CD4-positive, alpha-beta memory T cell (primary cell): ENCODE measurements at regions not wholly inside any gene's neighbourhood (a gene's known extent, or its start where the extent isn't known, plus 50 kb on each side); places are given as distances from the start of the nearest gene placed in this dataset.
A peak's percentile ranks its signal among the peaks of the same experiment; 100 is the strongest.

ENCODE experiments used
- CTCF ChIA-PET: fragments of 350-600 bp; sonication (Branson Sonifier 250); formaldehyde crosslinking; loops from one replicate; lab custom pipeline; 2021; ENCODE audit warnings: inconsistent platforms; ENCODE audit not compliant: partially characterized antibody; lab: Charles Lee
- POLR2A ChIA-PET: fragments of 350-600 bp; sonication (Branson Sonifier 250); formaldehyde crosslinking; loops from one replicate; lab custom pipeline; 2021; ENCODE audit not compliant: partially characterized antibody; lab: Charles Lee
- DNase-seq, 5 donors: peaks; one replicate each; pipeline versions ENCODE4 v3.0.0 to v3.0.0-alpha.2; 2020 to 2022; ENCODE audit warnings: mixed read lengths in 1 of 5
- H3K27ac ChIP-seq: one replicate; pipeline ENCODE4 v1.7.0; 2013; ENCODE audit warnings: low read depth, low read length
- H3K27me3 ChIP-seq: 2 replicates; pipeline ENCODE4 v1.7.0; 2013; ENCODE audit warnings: mild to moderate bottlenecking, low read length, moderate library complexity; ENCODE audit not compliant: insufficient read depth
- H3K36me3 ChIP-seq: 2 replicates; pipeline ENCODE4 v1.7.0; 2013; ENCODE audit warnings: mild to moderate bottlenecking, low read length, moderate library complexity; ENCODE audit not compliant: insufficient read depth
- H3K4me1 ChIP-seq: 2 replicates; pipeline ENCODE4 v1.7.0; 2013; ENCODE audit warnings: mild to moderate bottlenecking, low read length, moderate library complexity; ENCODE audit not compliant: insufficient read depth
- H3K4me3 ChIP-seq, 2 donors: one replicate each; pipeline ENCODE4 v1.7.0; 2013; ENCODE audit warnings: low read length in 2 of 2, mild to moderate bottlenecking in 1 of 2
- H3K9me3 ChIP-seq, 2 donors: one replicate each; pipeline ENCODE4 v1.7.0; 2013; ENCODE audit warnings: low read length in 2 of 2, control low read depth in 1 of 2; ENCODE audit not compliant: control insufficient read depth in 1 of 2
- H3K27ac Mint-ChIP-seq, 7 donors: one replicate each; pipeline ENCODE4 v1.8.0; 2020 to 2021; ENCODE audit warnings: mixed read lengths in 7 of 7, mild to moderate bottlenecking in 6 of 7, inconsistent platforms in 3 of 7, moderate library complexity in 3 of 7
- H3K27me3 Mint-ChIP-seq, 2 donors: one replicate each; pipeline ENCODE4 v1.8.0; 2020 to 2021; ENCODE audit warnings: mixed read lengths in 2 of 2
- H3K36me3 Mint-ChIP-seq, 2 donors: one replicate each; pipeline ENCODE4 v1.8.0; 2020 to 2021; ENCODE audit warnings: mixed read lengths in 2 of 2, inconsistent platforms in 1 of 2, mild to moderate bottlenecking in 1 of 2
- H3K4me1 Mint-ChIP-seq, 4 donors: one replicate each; pipeline ENCODE4 v1.8.0; 2020 to 2021; ENCODE audit warnings: mixed read lengths in 4 of 4, mild to moderate bottlenecking in 1 of 4
- H3K4me3 Mint-ChIP-seq, 8 donors: one replicate each; pipeline ENCODE4 v1.8.0; 2020 to 2021; ENCODE audit warnings: mixed read lengths in 8 of 8, mild to moderate bottlenecking in 7 of 8, moderate library complexity in 6 of 8, inconsistent platforms in 3 of 8
- H3K9me3 Mint-ChIP-seq, 8 donors: one replicate each; pipeline ENCODE4 v1.8.0; 2020 to 2021; ENCODE audit warnings: mixed read lengths in 8 of 8, mild to moderate bottlenecking in 5 of 8, inconsistent platforms in 3 of 8, moderate library complexity in 1 of 8
- intact Hi-C: fragments of 100-400 bp; cut with micrococcal nuclease; formaldehyde crosslinking; loops from one replicate; pipeline ENCODE4 v1.15.1; 2023

DNA sequence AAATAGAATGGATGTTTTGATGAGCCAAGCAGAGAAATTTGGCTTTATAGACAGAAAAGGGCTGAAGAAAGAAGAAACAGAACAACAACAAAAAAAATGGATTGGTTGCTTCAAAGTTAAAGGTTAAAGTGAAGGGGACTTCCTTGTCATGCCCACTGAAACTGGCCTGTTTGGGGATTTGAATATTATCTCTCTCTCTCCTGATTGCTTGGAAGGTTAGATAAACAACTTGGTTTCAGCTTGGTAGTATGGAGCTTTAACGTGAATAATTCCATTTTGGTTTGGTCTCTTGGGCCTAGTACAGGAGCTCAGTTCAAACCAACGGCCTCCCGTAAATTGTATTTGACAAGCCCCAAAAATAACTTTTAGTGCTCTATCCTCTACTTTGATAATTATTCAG is 70.8 kb upstream of the MBNL1 start:
- CTCF ChIA-PET, result interaction anchor here (0.9 to 2.9 kb wide), 4 partner anchors 14 to 76 kb away, joined by 4 to 16 read pairs (median 5); no protein-coding TSS in a partner anchor
- H3K27ac Mint-ChIP-seq, result peak overlapping the region; percentile 90 to 99 (median 94)
- Histone ChIP-seq H3K4me3 (peak overlapping the region; percentile 12 to 39), H3K27me3 (no peaks in the 10 kb centered on the region), H3K36me3 (no peaks in the 10 kb centered on the region), H3K27ac (peak overlapping the region; percentile 84), H3K9me3 (no peaks in the 10 kb centered on the region), H3K4me1 (peaks cover 89% of the 10 kb centered on the region)
- DNase-seq, result no peak
- peaks cover 57 to 85% (median 71%) of the 10 kb centered on the region in 4 donors for H3K4me1 Mint-ChIP-seq
- intact Hi-C loops, result loop anchor here (1.0 kb wide), 1 partner anchor 71 kb away; no protein-coding TSS in a partner anchor
- no peaks in the 10 kb centered on the region for H3K9me3 Mint-ChIP-seq
- POLR2A ChIA-PET, result interaction anchor here (0.9 to 12.7 kb wide), 12 partner anchors 12 to 249 kb away, joined by 3 to 267 read pairs (median 26); partner anchors contain the start of gene MBNL1
- H3K27me3 Mint-ChIP-seq, result no peaks in the 10 kb centered on the region
- H3K4me3 Mint-ChIP-seq, result peak overlapping the region; percentile 77 to 94 (median 84)
- H3K36me3 Mint-ChIP-seq, result peaks cover 0 to 7% of the 10 kb centered on the region in 2 donors

DNA sequence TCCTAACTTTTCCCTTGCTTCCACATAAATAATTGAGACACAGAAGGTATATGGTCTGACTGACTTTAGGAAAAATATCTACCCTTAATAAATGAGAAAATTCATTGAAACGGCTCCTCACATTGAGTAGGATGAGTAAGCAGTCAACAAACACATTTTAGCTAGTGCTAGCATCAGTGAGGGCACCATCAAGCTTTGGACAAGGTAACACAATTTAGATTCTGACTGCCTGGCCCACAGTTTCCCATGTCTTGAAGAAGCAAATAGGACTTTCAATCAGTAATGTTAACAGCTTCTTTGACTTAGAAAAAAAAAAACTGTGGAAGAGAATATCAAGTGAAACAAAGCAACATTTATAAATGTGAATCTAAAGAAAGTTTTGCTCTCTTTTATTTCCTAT is 70.1 kb upstream of the MBNL1 start:
- peak overlapping the region; percentile 90 to 99 (median 94) for H3K27ac Mint-ChIP-seq
- peak overlapping the region; percentile 74 to 93 (median 80) for H3K4me3 Mint-ChIP-seq
- Histone ChIP-seq H3K4me3 (peak overlapping the region; percentile 12 to 39), H3K9me3 (no peaks in the 10 kb centered on the region), H3K27me3 (no peaks in the 10 kb centered on the region), H3K4me1 (peaks cover 86% of the 10 kb centered on the region), H3K36me3 (no peaks in the 10 kb centered on the region), H3K27ac (peak overlapping the region; percentile 84)
- intact Hi-C loops, result loop anchor here (1.0 kb wide), 1 partner anchor 46 kb away; no protein-coding TSS in a partner anchor
- no peaks in the 10 kb centered on the region for H3K9me3 Mint-ChIP-seq
- peaks cover 51 to 83% (median 68%) of the 10 kb centered on the region in 4 donors for H3K4me1 Mint-ChIP-seq
- ChIA-PET POLR2A (interaction anchor here (0.7 to 12.7 kb wide), 20 partner anchors 12 to 243 kb away, joined by 3 to 267 read pairs (median 6); partner anchors contain the start of gene MBNL1), CTCF (interaction anchor here (0.9 to 2.9 kb wide), 8 partner anchors 11 to 102 kb away, joined by 4 to 17 read pairs (median 5); no protein-coding TSS in a partner anchor)
- H3K36me3 Mint-ChIP-seq, result peaks cover 0 to 7% of the 10 kb centered on the region in 2 donors
- peak in 1 of 5 donors; percentile 41 for DNase-seq
- no peaks in the 10 kb centered on the region for H3K27me3 Mint-ChIP-seq

DNA sequence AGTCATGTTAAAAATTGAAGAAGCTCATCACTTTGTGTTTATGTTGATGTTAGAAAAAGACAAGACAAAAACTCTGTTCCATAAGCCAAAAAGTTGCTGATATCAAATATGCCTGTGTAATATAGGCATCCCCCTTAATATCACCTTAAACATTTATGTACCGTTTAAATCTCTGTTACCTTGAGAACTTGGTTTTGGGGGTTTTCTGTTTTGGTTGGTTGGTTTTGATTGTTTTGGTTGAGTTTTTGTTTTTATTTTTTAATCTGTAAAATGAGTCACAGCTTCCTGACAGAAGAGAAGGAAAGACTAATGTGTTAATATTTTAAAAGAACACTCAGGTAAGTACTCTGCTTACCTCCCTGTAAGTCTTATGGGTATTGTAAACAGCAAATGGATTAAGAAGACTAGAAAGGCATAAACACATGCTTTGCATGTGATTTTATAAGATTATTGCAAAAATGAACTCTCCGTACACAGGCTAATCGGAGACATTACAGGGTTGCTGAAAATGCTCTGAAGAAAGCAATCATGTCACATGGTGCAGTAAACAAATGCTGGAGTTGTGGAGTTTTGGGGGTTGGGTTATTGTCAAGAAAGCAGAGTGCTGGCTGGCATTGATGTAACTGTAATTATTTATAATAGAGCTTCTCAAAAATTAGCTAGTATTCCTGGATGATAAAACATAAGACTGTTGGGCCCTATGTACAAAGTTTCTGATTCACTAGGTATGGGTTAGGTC is 69.5 kb upstream of the MBNL1 start:
- intact Hi-C loops, result loop anchor here (1.0 kb wide), 1 partner anchor 45 kb away; no protein-coding TSS in a partner anchor
- ChIA-PET CTCF (interaction anchor here (0.9 to 2.9 kb wide), 9 partner anchors 10 to 102 kb away, joined by 3 to 17 read pairs (median 4); no protein-coding TSS in a partner anchor), POLR2A (interaction anchor here (0.7 to 12.7 kb wide), 25 partner anchors 10 to 242 kb away, joined by 3 to 267 read pairs (median 5); partner anchors contain the start of gene MBNL1)
- Mint-ChIP-seq H3K27me3 (no peaks in the 10 kb centered on the region), H3K4me3 (peak overlapping the region; percentile 74 to 93 (median 80)), H3K27ac (peak overlapping the region; percentile 90 to 99 (median 94)), H3K36me3 (peaks cover 0 to 5% of the 10 kb centered on the region in 2 donors), H3K4me1 (peaks cover 47 to 79% (median 64%) of the 10 kb centered on the region in 4 donors), H3K9me3 (no peaks in the 10 kb centered on the region)
- peak overlapping the region; percentile 35 to 55 for H3K4me3 ChIP-seq
- peaks cover 85% of the 10 kb centered on the region for H3K4me1 ChIP-seq
- peak in 1 of 5 donors; percentile 33 for DNase-seq
- H3K27ac ChIP-seq, result peak overlapping the region; percentile 84
- no peaks in the 10 kb centered on the region for H3K36me3 ChIP-seq
- no peaks in the 10 kb centered on the region for H3K27me3 ChIP-seq
- H3K9me3 ChIP-seq, result no peaks in the 10 kb centered on the region

DNA sequence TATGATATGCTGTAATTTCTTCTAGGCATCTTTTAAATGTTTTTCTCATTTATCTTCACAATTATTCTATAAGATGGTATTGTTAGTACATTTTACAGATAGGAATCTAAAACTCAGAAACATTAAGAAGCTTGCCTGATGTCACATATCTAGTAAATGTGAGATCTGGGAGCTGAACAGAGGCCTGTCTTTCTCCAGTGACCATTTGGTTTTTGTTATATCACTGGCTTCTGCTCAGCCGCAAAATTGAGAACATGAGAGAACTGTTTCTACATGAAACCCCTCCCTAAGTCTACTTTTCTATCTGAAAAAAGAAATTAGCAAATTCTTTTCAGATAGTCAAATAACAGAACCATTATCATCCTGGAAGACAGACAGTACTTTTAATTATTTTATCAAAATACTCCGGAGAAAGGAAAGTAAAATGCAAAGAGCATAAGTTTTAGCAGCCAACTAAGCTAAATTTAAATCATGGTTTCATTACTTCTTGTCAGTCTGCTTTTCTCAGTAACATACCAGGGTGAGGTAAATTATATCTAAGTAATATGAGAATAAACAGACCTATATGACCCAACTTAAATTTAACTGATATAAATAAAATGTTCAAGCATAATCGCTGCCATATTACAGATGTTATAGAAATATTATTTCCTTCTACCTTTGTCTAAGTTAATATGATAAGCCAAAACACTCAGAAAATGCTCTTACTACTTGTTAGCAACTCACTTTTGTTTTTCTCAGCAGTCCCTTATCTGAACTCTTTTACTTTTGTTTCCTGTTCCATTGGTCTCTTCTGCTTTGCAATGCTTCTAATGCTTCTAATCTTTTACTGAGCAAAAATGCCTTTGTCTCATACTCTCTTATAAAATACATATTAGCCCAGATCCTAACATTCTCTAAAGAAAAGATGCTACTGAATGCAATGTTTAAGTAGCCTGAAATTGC is 68.0 kb upstream of the MBNL1 start:
- Mint-ChIP-seq H3K36me3 (peaks cover 0 to 9% of the 10 kb centered on the region in 2 donors), H3K27ac (peak overlapping the region; percentile 90 to 99 (median 94)), H3K4me1 (peaks cover 42 to 80% (median 58%) of the 10 kb centered on the region in 4 donors), H3K4me3 (peak overlapping the region; percentile 71 to 93 (median 82)), H3K27me3 (no peaks in the 10 kb centered on the region), H3K9me3 (no peaks in the 10 kb centered on the region)
- Histone ChIP-seq H3K9me3 (no peaks in the 10 kb centered on the region), H3K4me3 (peak overlapping the region; percentile 35 to 55), H3K27me3 (no peaks in the 10 kb centered on the region), H3K4me1 (peaks cover 75% of the 10 kb centered on the region), H3K27ac (peak overlapping the region; percentile 84), H3K36me3 (no peaks in the 10 kb centered on the region)
- CTCF ChIA-PET, result interaction anchor here (1.0 to 2.3 kb wide), 7 partner anchors 13 to 69 kb away, joined by 3 to 17 read pairs (median 4); no protein-coding TSS in a partner anchor
- intact Hi-C loops, result loop anchor here (1.0 to 5.0 kb wide), 2 partner anchors 7 to 1438 kb away; partner anchors contain the start of gene SIAH2
- POLR2A ChIA-PET, result interaction anchor here (0.6 to 12.7 kb wide), 18 partner anchors 9 to 227 kb away, joined by 3 to 267 read pairs (median 9); partner anchors contain the start of gene MBNL1
- peak in 2 of 5 donors; percentile 38 to 48 for DNase-seq

DNA sequence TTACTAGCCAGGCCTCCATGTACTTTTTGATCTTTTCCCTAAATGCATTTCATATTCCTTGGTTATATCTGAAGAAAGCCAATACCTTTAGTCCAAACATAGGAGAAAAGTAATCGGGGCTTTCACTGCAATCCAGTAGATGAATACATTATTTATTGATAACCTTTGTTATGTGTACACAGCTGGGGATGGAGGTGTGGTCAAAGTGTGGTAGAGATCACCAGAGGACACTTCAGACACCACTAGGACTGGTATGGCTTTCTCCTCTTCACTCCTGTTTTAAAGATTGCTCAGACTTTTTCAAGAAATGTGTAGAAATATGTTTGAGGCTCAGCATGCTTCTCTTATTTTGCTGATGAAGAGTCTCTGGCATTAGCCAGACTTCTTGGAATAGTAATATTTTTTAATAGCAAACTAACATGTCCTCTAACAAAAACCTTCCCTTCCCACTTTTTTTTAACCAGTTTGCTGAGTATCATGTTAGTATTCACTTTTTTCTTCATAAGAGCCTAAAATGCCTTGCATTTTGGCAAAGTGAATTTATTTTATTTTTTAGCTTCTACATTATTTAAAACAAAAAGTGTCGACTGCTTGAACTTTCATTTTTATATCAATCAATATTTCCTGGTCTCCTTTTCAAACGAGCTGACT is 65.6 kb upstream of the MBNL1 start:
- no peaks in the 10 kb centered on the region for H3K27me3 Mint-ChIP-seq
- H3K9me3 ChIP-seq, result no peaks in the 10 kb centered on the region
- intact Hi-C loops, result loop anchor here (5.0 kb wide), 1 partner anchor 1441 kb away; the partner anchor contains the start of gene SIAH2
- H3K27ac Mint-ChIP-seq, result peak overlapping the region; percentile 91 to 96 (median 94)
- DNase-seq, result no peak
- H3K27me3 ChIP-seq, result no peaks in the 10 kb centered on the region
- peak overlapping the region; percentile 75 for H3K27ac ChIP-seq
- ChIA-PET CTCF (interaction anchor here (0.7 to 1.8 kb wide), 8 partner anchors 10 to 76 kb away, joined by 3 to 11 read pairs (median 4); partner anchors contain the start of gene MBNL1), POLR2A (interaction anchor here (0.7 to 12.7 kb wide), 18 partner anchors 10 to 105 kb away, joined by 3 to 267 read pairs (median 5); partner anchors contain the start of gene MBNL1)
- H3K36me3 ChIP-seq, result no peaks in the 10 kb centered on the region
- H3K9me3 Mint-ChIP-seq, result no peaks in the 10 kb centered on the region
- peak overlapping the region; percentile 18 to 41 for H3K4me3 ChIP-seq
- peaks cover 0 to 8% of the 10 kb centered on the region in 2 donors for H3K36me3 Mint-ChIP-seq
- H3K4me1 ChIP-seq, result peaks cover 77% of the 10 kb centered on the region
- peak overlapping the region; percentile 82 to 99 (median 89) for H3K4me3 Mint-ChIP-seq
- peaks cover 39 to 77% (median 56%) of the 10 kb centered on the region in 4 donors for H3K4me1 Mint-ChIP-seq
